ENCODE measurements at regions not wholly inside any gene's neighbourhood (a gene's known extent, or its start where the extent isn't known, plus 50 kb on each side); places are given as distances from the start of the nearest gene placed in this dataset.

- ChIA-PET POLR2A (no interaction called here), CTCF (no interaction called here)
- no peak for TF ChIP-seq CTCF (IDR thresholded peaks at IDR 0.05; ENCODE audit: insufficient read depth, low read length, missing control alignments)
- no peak overlapping the region for H3K4me3 ChIP-seq (ENCODE audit: low read depth, low read length)
- DNase-seq (ENCODE audit: low read depth, low spot score): no peak
These were observed 58.3 kb upstream of the STXBP6 start for GRCh38 chr14:25108291-25108690.

- no peak for DNase-seq (ENCODE audit: low read depth, low spot score)
- ChIA-PET CTCF (no interaction called here), POLR2A (no interaction called here)
- no peak overlapping the region for H3K4me3 ChIP-seq (ENCODE audit: low read depth, low read length)
- no peak for TF ChIP-seq CTCF (IDR thresholded peaks at IDR 0.05; ENCODE audit: insufficient read depth, low read length, missing control alignments)
These were observed 53.9 kb upstream of the STXBP6 start for GRCh38 chr14:25103820-25104219.

GRCh38 chr14:25103271-25103670 is 53.3 kb upstream of the STXBP6 start:
- no peak for DNase-seq (ENCODE audit: low read depth, low spot score)
- no peak for TF ChIP-seq CTCF (IDR thresholded peaks at IDR 0.05; ENCODE audit: insufficient read depth, low read length, missing control alignments)
- ChIA-PET POLR2A (no interaction called here), CTCF (no interaction called here)
- H3K4me3 ChIP-seq (ENCODE audit: low read depth, low read length): no peak overlapping the region

- ChIA-PET POLR2A (no interaction called here), CTCF (no interaction called here)
- no peak for TF ChIP-seq CTCF (IDR thresholded peaks at IDR 0.05; ENCODE audit: insufficient read depth, low read length, missing control alignments)
- no peak for DNase-seq (ENCODE audit: low read depth, low spot score)
- no peak overlapping the region for H3K4me3 ChIP-seq (ENCODE audit: low read depth, low read length)
These were observed 52.8 kb upstream of the STXBP6 start for GRCh38 chr14:25102788-25103187.

GRCh38 chr14:25101276-25101675 is 51.3 kb upstream of the STXBP6 start:
- ChIA-PET CTCF (no interaction called here), POLR2A (no interaction called here)
- no peak for TF ChIP-seq CTCF (IDR thresholded peaks at IDR 0.05; ENCODE audit: insufficient read depth, low read length, missing control alignments)
- no peak overlapping the region for H3K4me3 ChIP-seq (ENCODE audit: low read depth, low read length)
- no peak for DNase-seq (ENCODE audit: low read depth, low spot score)

Data from AG04449 (cell line).